Activated T-cell treated with anti-CD3 and anti-CD28 coated beads, Interleukin-2, amount 50 U/mL, for 1 hour (primary cell): ENCODE measurements at regions not wholly inside any gene's neighbourhood (a gene's known extent, or its start where the extent isn't known, plus 50 kb on each side); places are given as distances from the start of the nearest gene placed in this dataset.

Source experiments
- DNase-seq: peaks from one replicate; pipeline ENCODE4 v3.0.0-alpha.2; 2020

GRCh38 chr15:46753946-46754345 is 963.4 kb upstream of the SEMA6D start:
- DNase-seq: no peak

GRCh38 chr15:46763091-46763490 is 954.2 kb upstream of the SEMA6D start:
- no peak for DNase-seq

- no peak for DNase-seq
Observed at GRCh38 chr15:46764851-46765250, 952.5 kb upstream of the SEMA6D start.

GRCh38 chr15:46766021-46766420 is 951.3 kb upstream of the SEMA6D start:
- DNase-seq: no peak

GRCh38 chr15:46768287-46768686 is 949.0 kb upstream of the SEMA6D start:
- no peak for DNase-seq

GRCh38 chr15:46773016-46773415 is 944.3 kb upstream of the SEMA6D start:
- no peak for DNase-seq

GRCh38 chr15:46778876-46779275 is 938.4 kb upstream of the SEMA6D start:
- DNase-seq: no peak

GRCh38 chr15:46786590-46787285 is 930.6 kb upstream of the SEMA6D start:
- no peak for DNase-seq

GRCh38 chr15:46795685-46796084 is 921.6 kb upstream of the SEMA6D start:
- DNase-seq: no peak

GRCh38 chr15:46808834-46809233 is 908.5 kb upstream of the SEMA6D start:
- no peak for DNase-seq

GRCh38 chr15:46815240-46815639 is 902.1 kb upstream of the SEMA6D start:
- DNase-seq: no peak

GRCh38 chr15:46815765-46816164 is 901.5 kb upstream of the SEMA6D start:
- no peak for DNase-seq

- DNase-seq: no peak
Observed at GRCh38 chr15:46848704-46849103, 868.6 kb upstream of the SEMA6D start.

- no peak for DNase-seq
Observed at GRCh38 chr15:46853600-46853999, 863.7 kb upstream of the SEMA6D start.

GRCh38 chr15:46854564-46854963 is 862.7 kb upstream of the SEMA6D start:
- DNase-seq: no peak

- no peak for DNase-seq
Observed at GRCh38 chr15:46855388-46855787, 861.9 kb upstream of the SEMA6D start.

- DNase-seq: no peak
Observed at GRCh38 chr15:46856839-46857502, 860.3 kb upstream of the SEMA6D start.

- no peak for DNase-seq
Observed at GRCh38 chr15:46858150-46858549, 859.2 kb upstream of the SEMA6D start.

GRCh38 chr15:46861796-46862195 is 855.5 kb upstream of the SEMA6D start:
- no peak for DNase-seq

- DNase-seq: no peak
Observed at GRCh38 chr15:46865155-46865554, 852.1 kb upstream of the SEMA6D start.

GRCh38 chr15:46872286-46872980 is 844.9 kb upstream of the SEMA6D start:
- no peak for DNase-seq

- no peak for DNase-seq
Observed at GRCh38 chr15:46872981-46873330, 844.3 kb upstream of the SEMA6D start.

- no peak for DNase-seq
Observed at GRCh38 chr15:46879032-46879770, 838.1 kb upstream of the SEMA6D start.

GRCh38 chr15:46880791-46881190 is 836.5 kb upstream of the SEMA6D start:
- no peak for DNase-seq
